GM13976 (cell line): ENCODE measurements at regions not wholly inside any gene's neighbourhood (a gene's known extent, or its start where the extent isn't known, plus 50 kb on each side); places are given as distances from the start of the nearest gene placed in this dataset.

ENCODE experiments used
- DNase-seq: peaks from one replicate; pipeline ENCODE4 v3.0.0; 2012; ENCODE audit warnings: low spot score
- in situ Hi-C: fragments of 300-500 bp; cut with MboI; formaldehyde crosslinking; loops from one replicate; pipeline ENCODE4 v1.12.0; 2022; ENCODE audit warnings: low sequenced_read_pairs, mixed read lengths, inconsistent platforms; ENCODE audit not compliant: unreplicated experiment
- TF ChIP-seq, protein P1 (sequence below): IDR thresholded peaks from 2 replicates; pipeline ENCODE4 v1.5.1; 2012; ENCODE audit warnings: borderline replicate concordance, mild to moderate bottlenecking; ENCODE audit not compliant: insufficient read depth; ENCODE audit errors: extremely low read depth, missing control alignments, control extremely low read depth

DNA sequence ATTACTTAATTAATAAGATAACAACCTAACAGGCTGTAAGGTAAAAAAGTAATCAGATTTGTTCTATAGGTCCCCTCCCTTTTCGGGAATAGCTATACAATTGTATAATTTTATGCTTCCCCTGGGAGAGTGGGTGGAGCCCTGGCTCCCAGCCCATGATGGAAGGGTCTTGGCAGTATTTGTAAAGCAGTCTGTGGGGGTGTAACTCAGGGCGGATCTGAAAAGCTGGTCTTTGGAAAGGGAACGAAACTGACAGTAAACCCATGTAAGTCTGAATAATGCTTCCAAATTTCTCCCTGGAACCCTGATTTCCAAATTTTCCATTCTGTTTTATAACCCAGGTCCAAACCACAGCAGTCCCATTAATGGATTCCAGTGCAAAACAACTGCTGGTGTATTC lies 110.4 kb downstream of the DAD1 start:
- no peak for DNase-seq
- in situ Hi-C loops, result no loop called here
- TF ChIP-seq, protein P1, sequence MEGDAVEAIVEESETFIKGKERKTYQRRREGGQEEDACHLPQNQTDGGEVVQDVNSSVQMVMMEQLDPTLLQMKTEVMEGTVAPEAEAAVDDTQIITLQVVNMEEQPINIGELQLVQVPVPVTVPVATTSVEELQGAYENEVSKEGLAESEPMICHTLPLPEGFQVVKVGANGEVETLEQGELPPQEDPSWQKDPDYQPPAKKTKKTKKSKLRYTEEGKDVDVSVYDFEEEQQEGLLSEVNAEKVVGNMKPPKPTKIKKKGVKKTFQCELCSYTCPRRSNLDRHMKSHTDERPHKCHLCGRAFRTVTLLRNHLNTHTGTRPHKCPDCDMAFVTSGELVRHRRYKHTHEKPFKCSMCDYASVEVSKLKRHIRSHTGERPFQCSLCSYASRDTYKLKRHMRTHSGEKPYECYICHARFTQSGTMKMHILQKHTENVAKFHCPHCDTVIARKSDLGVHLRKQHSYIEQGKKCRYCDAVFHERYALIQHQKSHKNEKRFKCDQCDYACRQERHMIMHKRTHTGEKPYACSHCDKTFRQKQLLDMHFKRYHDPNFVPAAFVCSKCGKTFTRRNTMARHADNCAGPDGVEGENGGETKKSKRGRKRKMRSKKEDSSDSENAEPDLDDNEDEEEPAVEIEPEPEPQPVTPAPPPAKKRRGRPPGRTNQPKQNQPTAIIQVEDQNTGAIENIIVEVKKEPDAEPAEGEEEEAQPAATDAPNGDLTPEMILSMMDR, result no peak

DNA sequence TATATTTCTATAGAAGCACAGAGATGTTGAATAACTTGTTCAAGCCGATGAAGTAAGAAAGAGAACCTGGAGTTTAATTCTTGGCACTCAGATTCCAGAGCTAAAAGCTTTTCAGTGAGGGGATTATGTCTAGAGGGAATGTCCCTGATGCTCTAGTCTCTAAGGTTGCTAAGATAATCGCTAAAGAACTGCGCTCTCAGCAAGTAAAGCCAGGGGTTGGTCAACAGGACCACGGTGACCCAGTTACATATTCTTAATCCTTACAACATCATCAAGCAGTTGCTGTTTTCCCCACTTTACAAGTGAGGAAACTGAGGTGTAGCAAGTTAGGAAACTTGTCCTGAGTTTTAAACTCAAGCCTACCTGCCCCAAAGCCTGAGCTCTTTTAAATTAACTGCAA lies 110.8 kb downstream of the DAD1 start:
- TF ChIP-seq, protein P1, result no peak
- DNase-seq, result no peak
- in situ Hi-C loops, result no loop called here

DNA sequence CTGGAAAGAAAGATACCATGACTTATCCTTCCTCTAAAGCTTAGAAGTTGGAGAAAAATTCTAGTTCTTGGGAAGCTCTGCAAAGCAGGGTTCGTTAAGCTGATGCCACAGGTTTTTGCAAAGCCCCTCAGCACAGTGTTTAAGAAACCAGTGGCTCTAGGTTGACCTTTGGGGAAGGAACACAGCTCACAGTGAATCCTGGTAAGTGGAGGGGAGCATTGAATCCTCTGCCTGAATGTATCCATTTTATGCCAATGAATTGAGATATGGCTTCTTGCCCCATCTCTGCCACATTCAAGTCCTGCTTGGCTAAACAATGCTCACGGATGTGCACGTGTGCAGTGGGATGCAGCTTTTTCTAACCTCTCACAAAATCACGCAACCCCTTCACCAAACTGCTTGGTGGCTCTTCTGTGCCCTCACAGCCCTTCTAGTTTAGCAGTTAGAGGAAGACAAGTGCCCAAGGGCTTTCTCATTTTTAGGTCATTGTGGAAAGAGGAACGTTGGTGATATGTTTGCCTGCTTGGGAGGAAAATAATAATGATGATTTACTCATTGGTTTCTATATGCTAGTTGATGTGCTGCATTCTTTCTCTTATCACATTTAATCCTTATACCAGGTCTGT lies 111.3 kb downstream of the DAD1 start:
- in situ Hi-C loops, result no loop called here
- TF ChIP-seq, protein P1, result no peak
- DNase-seq, result no peak

DNA sequence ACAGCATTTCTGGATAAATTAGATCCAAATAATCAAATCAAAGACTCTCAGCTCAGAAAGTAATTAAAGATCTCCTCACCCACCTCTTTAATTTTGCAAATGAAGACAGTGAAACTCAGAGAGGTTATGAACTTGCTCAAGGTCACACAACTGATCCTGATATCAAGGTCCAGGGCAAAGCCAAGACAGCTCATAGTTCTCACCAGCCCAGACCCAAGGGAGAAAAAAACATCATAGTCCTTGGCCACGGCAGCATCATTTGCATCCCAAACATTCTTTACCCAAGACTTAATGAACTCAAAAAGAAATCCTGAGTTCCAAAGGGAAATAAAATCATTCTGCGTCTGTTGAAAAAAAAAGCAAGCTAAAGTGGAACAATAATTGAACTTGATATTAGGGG lies 112.1 kb downstream of the DAD1 start:
- no peak for DNase-seq
- in situ Hi-C loops, result no loop called here
- TF ChIP-seq, protein P1, result no peak

DNA sequence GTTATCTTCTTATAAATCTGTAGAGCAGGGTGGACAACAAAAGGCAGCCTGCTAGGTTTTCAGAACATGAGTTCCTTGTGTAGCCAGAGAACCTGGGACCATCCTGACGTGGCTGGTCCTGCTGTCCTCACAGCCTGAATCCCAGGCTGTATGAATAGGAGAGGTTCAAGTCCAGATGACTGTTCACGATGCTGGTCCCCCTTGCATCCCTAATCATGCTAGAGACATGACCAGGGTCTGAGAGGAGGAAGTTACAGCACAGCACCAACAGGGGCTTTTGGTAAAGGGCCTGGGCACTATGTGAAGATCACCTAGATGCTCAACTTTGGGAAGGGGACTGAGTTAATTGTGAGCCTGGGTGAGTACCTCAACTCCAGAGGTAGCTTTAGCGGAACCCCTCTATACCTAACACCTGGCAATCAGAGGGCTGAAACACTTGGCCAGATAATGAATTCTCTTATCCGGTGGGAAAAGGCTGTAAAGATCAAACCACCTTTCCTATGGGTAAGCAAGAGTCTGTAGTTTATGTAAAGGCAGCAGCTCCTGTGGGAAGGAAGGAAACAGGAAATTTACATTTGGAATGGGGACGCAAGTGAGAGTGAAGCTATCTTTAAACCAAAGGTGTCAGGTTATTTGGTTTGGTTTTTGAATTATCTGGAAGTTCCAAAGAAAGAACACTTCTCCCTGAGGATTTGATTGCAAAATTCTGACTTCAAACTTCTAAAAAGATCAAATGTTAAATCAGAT lies 112.8 kb downstream of the DAD1 start:
- in situ Hi-C loops, result no loop called here
- TF ChIP-seq, protein P1, result no peak
- DNase-seq, result no peak

DNA sequence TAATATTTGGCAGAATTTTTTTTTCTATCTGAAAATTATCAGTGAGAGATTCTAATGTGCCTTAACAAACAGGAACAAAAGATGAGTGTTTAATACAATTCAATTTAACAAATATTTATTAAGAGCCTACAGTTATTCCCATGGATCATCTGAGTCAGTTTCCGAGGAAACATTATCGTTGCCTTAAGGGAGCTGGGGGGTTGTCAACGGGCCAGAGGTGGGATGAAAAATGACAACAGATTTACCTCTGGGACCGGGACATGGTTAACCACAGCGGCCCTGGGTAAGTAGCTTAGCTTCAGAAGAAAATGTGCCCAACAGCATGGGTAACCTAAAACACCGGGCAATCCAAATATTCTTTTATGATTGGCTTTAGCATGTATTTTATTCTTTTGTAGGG lies 113.6 kb downstream of the DAD1 start:
- DNase-seq, result no peak
- TF ChIP-seq, protein P1, result no peak
- in situ Hi-C loops, result no loop called here
